ENCODE measurements at regions not wholly inside any gene's neighbourhood (a gene's known extent, or its start where the extent isn't known, plus 50 kb on each side); places are given as distances from the start of the nearest gene placed in this dataset.
A peak's percentile ranks its signal among the peaks of the same experiment; 100 is the strongest.

DNA sequence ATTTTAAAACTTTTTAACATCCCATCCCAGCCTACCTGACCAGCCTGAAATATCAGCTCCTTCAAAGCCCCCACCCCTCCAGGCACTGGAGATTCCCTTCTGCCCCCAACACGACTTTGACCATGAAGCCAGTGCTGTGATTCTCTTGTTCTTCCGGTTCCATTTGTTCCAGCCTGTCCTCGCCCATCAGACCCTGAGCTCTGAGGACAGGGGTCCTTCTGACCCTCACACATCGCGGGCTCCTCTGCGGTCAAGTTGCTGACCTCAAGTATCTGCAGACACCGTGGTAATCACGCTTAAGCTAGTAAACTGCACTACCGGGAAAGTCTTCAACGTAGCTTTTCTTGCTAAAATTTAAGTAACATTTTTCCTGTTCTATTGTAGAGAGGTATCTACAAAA lies 282.2 kb upstream of the SALL3 start:
- Histone ChIP-seq H3K23ac (ENCODE audit: low read length in 2 of 2) (no peak overlapping the region), H2BK12ac (ENCODE audit: low read length in 2 of 2) (no peak overlapping the region), H4K8ac (ENCODE audit: low read length) (no peak overlapping the region), H2AFZ (ENCODE audit: low read depth, low read length) (no peak overlapping the region), H3K36me3 (ENCODE audit: control insufficient read depth in 1 of 2, insufficient read depth in 2 of 2, low read depth in 1 of 2, low read length in 2 of 2) (no peaks in the 10 kb centered on the region), H4K91ac (ENCODE audit: low read length) (peak overlapping the region; percentile 12), H2AK5ac (ENCODE audit: low read length, severe bottlenecking) (no peak overlapping the region), H3K14ac (ENCODE audit: low read length in 2 of 2) (no peak overlapping the region), H3K4ac (ENCODE audit: low read depth in 1 of 2, low read length in 2 of 2) (no peak overlapping the region), H3K79me1 (replicated peaks; ENCODE audit: low read length, poor library complexity, severe bottlenecking) (no peaks in the 10 kb centered on the region), H3K4me3 (ENCODE audit: insufficient read depth in 1 of 2, low read depth in 1 of 2, low read length in 2 of 2) (no peak overlapping the region), H3K27me3 (ENCODE audit: control insufficient read depth in 1 of 2, insufficient read depth in 1 of 2, low read length in 2 of 2) (no peaks in the 10 kb centered on the region), H2BK120ac (ENCODE audit: low read depth, low read length) (no peak overlapping the region), H3K18ac (ENCODE audit: low read depth in 1 of 2, low read length in 2 of 2) (no peak overlapping the region), H3K9ac (ENCODE audit: low read length) (no peak overlapping the region), H2BK5ac (ENCODE audit: low read depth, low read length, poor library complexity, severe bottlenecking) (no peak overlapping the region), H3K4me2 (ENCODE audit: low read length, poor library complexity, severe bottlenecking) (no peak overlapping the region), H3K4me1 (ENCODE audit: control insufficient read depth, insufficient read depth, low read depth, low read length) (no peaks in the 10 kb centered on the region), H2BK15ac (ENCODE audit: low read depth, poor library complexity, severe bottlenecking) (no peak overlapping the region), H3K9me3 (ENCODE audit: control insufficient read depth, low read length) (no peaks in the 10 kb centered on the region), H3K27ac (ENCODE audit: low read length, poor library complexity, severe bottlenecking) (no peak overlapping the region)
- 85% methylated on average over 7 of the region's 10 CpGs for WGBS
- no peak for DNase-seq

GRCh38 chr18:78698914-78699313 lies 280.7 kb upstream of the SALL3 start:
- no peaks in the 10 kb centered on the region for H3K4me1 ChIP-seq (ENCODE audit: control insufficient read depth, insufficient read depth, low read depth, low read length)
- no peak overlapping the region for H3K14ac ChIP-seq (ENCODE audit: low read length in 2 of 2)
- H3K4ac ChIP-seq (ENCODE audit: low read depth in 1 of 2, low read length in 2 of 2) = no peak overlapping the region
- H2AK5ac ChIP-seq (ENCODE audit: low read length, severe bottlenecking) = no peak overlapping the region
- H2AFZ ChIP-seq (ENCODE audit: low read depth, low read length) = no peak overlapping the region
- H2BK5ac ChIP-seq (ENCODE audit: low read depth, low read length, poor library complexity, severe bottlenecking) = no peak overlapping the region
- no peaks in the 10 kb centered on the region for H3K27me3 ChIP-seq (ENCODE audit: control insufficient read depth in 1 of 2, insufficient read depth in 1 of 2, low read length in 2 of 2)
- H2BK15ac ChIP-seq (ENCODE audit: low read depth, poor library complexity, severe bottlenecking) = no peak overlapping the region
- H3K4me2 ChIP-seq (ENCODE audit: low read length, poor library complexity, severe bottlenecking) = no peak overlapping the region
- no peak for DNase-seq
- no peak overlapping the region for H4K8ac ChIP-seq (ENCODE audit: low read length)
- H3K4me3 ChIP-seq (ENCODE audit: insufficient read depth in 1 of 2, low read depth in 1 of 2, low read length in 2 of 2) = no peak overlapping the region
- no peak overlapping the region for H3K27ac ChIP-seq (ENCODE audit: low read length, poor library complexity, severe bottlenecking)
- H3K9me3 ChIP-seq (ENCODE audit: control insufficient read depth, low read length) = no peaks in the 10 kb centered on the region
- H3K79me1 ChIP-seq (replicated peaks; ENCODE audit: low read length, poor library complexity, severe bottlenecking) = no peaks in the 10 kb centered on the region
- no peak overlapping the region for H3K18ac ChIP-seq (ENCODE audit: low read depth in 1 of 2, low read length in 2 of 2)
- H2BK12ac ChIP-seq (ENCODE audit: low read length in 2 of 2) = no peak overlapping the region
- no peak overlapping the region for H2BK120ac ChIP-seq (ENCODE audit: low read depth, low read length)
- WGBS = 75% methylated on average over 5 of the region's 5 CpGs
- H3K36me3 ChIP-seq (ENCODE audit: control insufficient read depth in 1 of 2, insufficient read depth in 2 of 2, low read depth in 1 of 2, low read length in 2 of 2) = no peaks in the 10 kb centered on the region
- H4K91ac ChIP-seq (ENCODE audit: low read length) = no peak overlapping the region
- no peak overlapping the region for H3K23ac ChIP-seq (ENCODE audit: low read length in 2 of 2)
- no peak overlapping the region for H3K9ac ChIP-seq (ENCODE audit: low read length)

DNA sequence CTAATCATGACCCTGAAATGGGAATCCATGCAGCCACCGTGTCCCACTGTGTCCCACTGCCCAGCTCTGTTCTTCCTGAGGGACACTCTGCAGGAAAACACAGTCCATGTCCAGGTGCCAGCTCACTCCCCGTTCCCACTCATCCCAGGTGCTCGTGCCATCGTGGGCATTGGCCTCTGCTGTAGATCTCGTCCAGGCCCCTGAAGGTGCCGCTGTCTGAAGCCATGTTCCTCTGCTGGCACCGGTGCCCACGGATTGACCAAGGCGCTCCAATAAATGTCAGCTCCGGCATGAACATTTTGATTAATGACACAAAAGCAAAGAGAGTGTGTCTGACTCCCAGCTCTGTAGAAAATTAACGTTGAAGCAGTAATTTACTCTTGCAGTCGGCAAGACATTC lies 280.1 kb upstream of the SALL3 start:
- no peak overlapping the region for H2BK5ac ChIP-seq (ENCODE audit: low read depth, low read length, poor library complexity, severe bottlenecking)
- WGBS = 77% methylated on average over 12 of the region's 12 CpGs

DNA sequence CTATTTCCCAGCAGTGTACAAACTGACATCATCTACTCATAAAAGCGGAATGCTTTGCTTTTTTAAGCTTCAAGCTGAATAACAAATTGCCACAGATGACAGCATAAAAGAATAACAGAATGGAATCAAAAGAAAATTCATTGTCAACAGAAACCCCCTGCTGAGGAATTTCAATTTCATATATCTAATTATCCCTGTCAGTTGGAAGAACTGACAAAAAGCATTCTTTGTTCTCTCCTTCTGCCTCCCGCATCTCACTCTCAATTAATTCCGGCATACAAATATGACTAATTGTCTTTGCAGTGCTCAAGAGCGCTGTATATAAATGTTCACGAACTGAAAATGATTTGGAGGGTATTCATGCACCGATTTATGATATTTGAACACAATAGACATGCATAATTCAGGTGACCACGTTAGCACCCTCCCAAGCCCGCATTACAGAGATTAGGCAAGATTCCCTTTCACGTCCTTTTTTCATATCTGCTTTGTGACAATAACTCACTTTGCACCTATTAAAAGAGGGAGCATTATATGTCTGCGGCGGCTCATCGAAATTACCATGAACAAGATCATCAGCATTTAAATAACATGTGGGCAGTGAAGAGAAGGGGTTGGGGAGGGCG lies 277.7 kb upstream of the SALL3 start:
- Histone ChIP-seq H3K9ac (ENCODE audit: low read length) (no peak overlapping the region), H3K9me3 (ENCODE audit: control insufficient read depth, low read length) (no peaks in the 10 kb centered on the region), H3K4ac (ENCODE audit: low read depth in 1 of 2, low read length in 2 of 2) (no peak overlapping the region), H2BK15ac (ENCODE audit: low read depth, poor library complexity, severe bottlenecking) (no peak overlapping the region), H3K4me1 (ENCODE audit: control insufficient read depth, insufficient read depth, low read depth, low read length) (peaks cover 1% of the 10 kb centered on the region), H2BK12ac (ENCODE audit: low read length in 2 of 2) (no peak overlapping the region), H3K18ac (ENCODE audit: low read depth in 1 of 2, low read length in 2 of 2) (no peak overlapping the region), H3K4me2 (ENCODE audit: low read length, poor library complexity, severe bottlenecking) (no peak overlapping the region), H3K27me3 (ENCODE audit: control insufficient read depth in 1 of 2, insufficient read depth in 1 of 2, low read length in 2 of 2) (no peaks in the 10 kb centered on the region), H4K8ac (ENCODE audit: low read length) (no peak overlapping the region), H2AFZ (ENCODE audit: low read depth, low read length) (no peak overlapping the region), H3K4me3 (ENCODE audit: insufficient read depth in 1 of 2, low read depth in 1 of 2, low read length in 2 of 2) (no peak overlapping the region), H4K91ac (ENCODE audit: low read length) (no peak overlapping the region), H2BK5ac (ENCODE audit: low read depth, low read length, poor library complexity, severe bottlenecking) (no peak overlapping the region), H3K36me3 (ENCODE audit: control insufficient read depth in 1 of 2, insufficient read depth in 2 of 2, low read depth in 1 of 2, low read length in 2 of 2) (no peaks in the 10 kb centered on the region), H3K23ac (ENCODE audit: low read length in 2 of 2) (no peak overlapping the region), H2BK120ac (ENCODE audit: low read depth, low read length) (no peak overlapping the region), H3K79me1 (replicated peaks; ENCODE audit: low read length, poor library complexity, severe bottlenecking) (no peaks in the 10 kb centered on the region), H3K14ac (ENCODE audit: low read length in 2 of 2) (no peak overlapping the region), H3K27ac (ENCODE audit: low read length, poor library complexity, severe bottlenecking) (no peak overlapping the region), H2AK5ac (ENCODE audit: low read length, severe bottlenecking) (no peak overlapping the region)
- WGBS = 76% methylated on average over 9 of the region's 13 CpGs
- DNase-seq = no peak

More for the DNA sequence above, 280.1 kb upstream of the SALL3 start:
- Histone ChIP-seq H3K4ac (ENCODE audit: low read depth in 1 of 2, low read length in 2 of 2) (no peak overlapping the region), H2BK12ac (ENCODE audit: low read length in 2 of 2) (no peak overlapping the region), H4K91ac (ENCODE audit: low read length) (no peak overlapping the region), H3K36me3 (ENCODE audit: control insufficient read depth in 1 of 2, insufficient read depth in 2 of 2, low read depth in 1 of 2, low read length in 2 of 2) (no peaks in the 10 kb centered on the region), H3K4me3 (ENCODE audit: insufficient read depth in 1 of 2, low read depth in 1 of 2, low read length in 2 of 2) (no peak overlapping the region), H2BK120ac (ENCODE audit: low read depth, low read length) (no peak overlapping the region), H3K9me3 (ENCODE audit: control insufficient read depth, low read length) (no peaks in the 10 kb centered on the region), H3K4me1 (ENCODE audit: control insufficient read depth, insufficient read depth, low read depth, low read length) (no peaks in the 10 kb centered on the region), H3K23ac (ENCODE audit: low read length in 2 of 2) (no peak overlapping the region), H3K9ac (ENCODE audit: low read length) (no peak overlapping the region), H3K27me3 (ENCODE audit: control insufficient read depth in 1 of 2, insufficient read depth in 1 of 2, low read length in 2 of 2) (no peaks in the 10 kb centered on the region), H3K79me1 (replicated peaks; ENCODE audit: low read length, poor library complexity, severe bottlenecking) (no peaks in the 10 kb centered on the region), H3K18ac (ENCODE audit: low read depth in 1 of 2, low read length in 2 of 2) (no peak overlapping the region), H3K14ac (ENCODE audit: low read length in 2 of 2) (no peak overlapping the region), H3K4me2 (ENCODE audit: low read length, poor library complexity, severe bottlenecking) (no peak overlapping the region), H2AK5ac (ENCODE audit: low read length, severe bottlenecking) (no peak overlapping the region), H4K8ac (ENCODE audit: low read length) (no peak overlapping the region), H2BK15ac (ENCODE audit: low read depth, poor library complexity, severe bottlenecking) (no peak overlapping the region), H3K27ac (ENCODE audit: low read length, poor library complexity, severe bottlenecking) (no peak overlapping the region), H2AFZ (ENCODE audit: low read depth, low read length) (no peak overlapping the region)
- no peak for DNase-seq

Measured in mesenchymal stem cell (in vitro differentiated cells and primary cell).